Naive thymus-derived CD4-positive, alpha-beta T cell (primary cell): ENCODE measurements at regions not wholly inside any gene's neighbourhood (a gene's known extent, or its start where the extent isn't known, plus 50 kb on each side); places are given as distances from the start of the nearest gene placed in this dataset.

Experiments used
- ATAC-seq: fragments of 150-1000 bp; cut with Tn5 transposase; 2 replicates; pipeline ENCODE4 v1.10.0; 2021; ENCODE audit warnings: mild to moderate bottlenecking, moderate library complexity
- CTCF ChIA-PET: fragments of 350-600 bp; sonication (Branson Sonifier 250); formaldehyde crosslinking; loops from one replicate; lab custom pipeline; 2021; ENCODE audit warnings: antibody characterized with exemption; lab: Charles Lee
- POLR2A ChIA-PET: fragments of 350-600 bp; sonication (Branson Sonifier 250); formaldehyde crosslinking; loops from one replicate; lab custom pipeline; 2021; ENCODE audit warnings: antibody characterized with exemption, inconsistent platforms; lab: Charles Lee
- DNase-seq, 9 donors: peaks; one replicate each; pipeline versions ENCODE4 v3.0.0 to v3.0.0-alpha.2; 2020 to 2022; ENCODE audit warnings: mixed read lengths in 1 of 9
- H3K27ac ChIP-seq: one replicate; pipeline ENCODE4 v1.7.0; 2013; ENCODE audit warnings: mild to moderate bottlenecking, low read depth, low read length, moderate library complexity
- H3K27me3 ChIP-seq, 2 donors: one replicate each; pipeline ENCODE4 v1.7.0; 2013; ENCODE audit warnings: low read length in 2 of 2, mild to moderate bottlenecking in 2 of 2, moderate library complexity in 2 of 2; ENCODE audit not compliant: control insufficient read depth in 2 of 2, insufficient read depth in 2 of 2
- H3K36me3 ChIP-seq, 3 experiments: 1 replicate in 2 of 3; 2 replicates in 1 of 3; pipeline ENCODE4 v1.7.0; 2013; ENCODE audit warnings: low read length in 3 of 3, mild to moderate bottlenecking in 3 of 3, moderate library complexity in 1 of 3; ENCODE audit not compliant: insufficient read depth in 3 of 3, control insufficient read depth in 2 of 3
- H3K4me1 ChIP-seq, 2 donors: one replicate each; pipeline ENCODE4 v1.7.0; 2013; ENCODE audit warnings: low read length in 2 of 2, mild to moderate bottlenecking in 2 of 2, moderate library complexity in 1 of 2; ENCODE audit not compliant: control insufficient read depth in 2 of 2, insufficient read depth in 2 of 2
- H3K4me3 ChIP-seq: 2 replicates; pipeline ENCODE4 v1.7.0; 2013; ENCODE audit warnings: mild to moderate bottlenecking, low read length
- H3K9me3 ChIP-seq, 3 experiments: 1 replicate in 2 of 3; 2 replicates in 1 of 3; pipeline ENCODE4 v1.7.0; 2013; ENCODE audit warnings: low read length in 3 of 3; ENCODE audit not compliant: control insufficient read depth in 2 of 3
- H3K27ac Mint-ChIP-seq, 9 donors: one replicate each; pipeline ENCODE4 v1.8.0; 2020 to 2022; ENCODE audit warnings: mixed read lengths in 9 of 9, mild to moderate bottlenecking in 8 of 9, moderate library complexity in 5 of 9, inconsistent platforms in 2 of 9
- H3K27me3 Mint-ChIP-seq, 5 donors: one replicate each; pipeline ENCODE4 v1.8.0; 2021 to 2022; ENCODE audit warnings: mixed read lengths in 5 of 5, mild to moderate bottlenecking in 1 of 5
- H3K36me3 Mint-ChIP-seq, 5 donors: one replicate each; pipeline ENCODE4 v1.8.0; 2020 to 2022; ENCODE audit warnings: mixed read lengths in 5 of 5, mild to moderate bottlenecking in 3 of 5, inconsistent platforms in 1 of 5
- H3K4me1 Mint-ChIP-seq, 7 donors: one replicate each; pipeline ENCODE4 v1.8.0; 2020 to 2022; ENCODE audit warnings: mixed read lengths in 7 of 7, mild to moderate bottlenecking in 3 of 7, inconsistent platforms in 1 of 7
- H3K4me3 Mint-ChIP-seq, 10 donors: one replicate each; pipeline ENCODE4 v1.8.0; 2020 to 2022; ENCODE audit warnings: mild to moderate bottlenecking in 10 of 10, mixed read lengths in 10 of 10, moderate library complexity in 6 of 10, inconsistent platforms in 2 of 10
- H3K9me3 Mint-ChIP-seq, 11 donors: one replicate each; pipeline ENCODE4 v1.8.0; 2020 to 2022; ENCODE audit warnings: mixed read lengths in 11 of 11, mild to moderate bottlenecking in 4 of 11, inconsistent platforms in 1 of 11, moderate library complexity in 1 of 11
- intact Hi-C, 2 donors: fragments of 100-400 bp; cut with micrococcal nuclease; formaldehyde crosslinking; loops; one replicate each; pipeline ENCODE4 v1.15.1; 2023

- Mint-ChIP-seq H3K27ac (no peak overlapping the region), H3K36me3 (no peaks in the 10 kb centered on the region), H3K4me3 (no peak overlapping the region), H3K4me1 (no peaks in the 10 kb centered on the region), H3K27me3 (no peaks in the 10 kb centered on the region), H3K9me3 (peaks cover 0 to 1% (median 0%) of the 10 kb centered on the region in 11 donors)
- ChIA-PET CTCF (no interaction called here), POLR2A (no interaction called here)
- DNase-seq (no peak), ATAC-seq (no peak)
- Histone ChIP-seq H3K36me3 (no peaks in the 10 kb centered on the region), H3K27me3 (no peaks in the 10 kb centered on the region), H3K4me3 (no peak overlapping the region), H3K4me1 (no peaks in the 10 kb centered on the region), H3K9me3 (no peaks in the 10 kb centered on the region), H3K27ac (no peak overlapping the region)
- intact Hi-C loops: no loop called here
These were observed 205.9 kb downstream of the ZIC1 start for GRCh38 chr3:147615035-147615434.

GRCh38 chr3:147616998-147617619, 207.9 kb downstream of the ZIC1 start:
- POLR2A ChIA-PET: no interaction called here
- H3K36me3 Mint-ChIP-seq: no peaks in the 10 kb centered on the region

GRCh38 chr3:147618691-147619090, 209.5 kb downstream of the ZIC1 start:
- intact Hi-C loops: no loop called here
- no peaks in the 10 kb centered on the region for H3K36me3 ChIP-seq
- Mint-ChIP-seq H3K27me3 (no peaks in the 10 kb centered on the region), H3K4me3 (no peak overlapping the region), H3K36me3 (no peaks in the 10 kb centered on the region), H3K4me1 (no peaks in the 10 kb centered on the region), H3K9me3 (peaks cover 0 to 16% (median 0%) of the 10 kb centered on the region in 11 donors), H3K27ac (no peak overlapping the region)
- no peak overlapping the region for H3K27ac ChIP-seq
- no peaks in the 10 kb centered on the region for H3K9me3 ChIP-seq
- no peaks in the 10 kb centered on the region for H3K27me3 ChIP-seq
- ATAC-seq: no peak
- no peak for DNase-seq
- CTCF ChIA-PET: no interaction called here
- no peaks in the 10 kb centered on the region for H3K4me1 ChIP-seq
- POLR2A ChIA-PET: no interaction called here
- no peak overlapping the region for H3K4me3 ChIP-seq

More at GRCh38 chr3:147616998-147617619, 207.9 kb downstream of the ZIC1 start:
- no peak for DNase-seq
- Histone ChIP-seq H3K4me1 (no peaks in the 10 kb centered on the region), H3K4me3 (no peak overlapping the region), H3K27ac (no peak overlapping the region), H3K9me3 (no peaks in the 10 kb centered on the region), H3K36me3 (no peaks in the 10 kb centered on the region), H3K27me3 (no peaks in the 10 kb centered on the region)
- intact Hi-C loops: no loop called here
- no peak for ATAC-seq
- H3K27ac Mint-ChIP-seq: no peak overlapping the region
- H3K4me3 Mint-ChIP-seq: no peak overlapping the region
- CTCF ChIA-PET: no interaction called here
- no peaks in the 10 kb centered on the region for H3K4me1 Mint-ChIP-seq
- peaks cover 0 to 4% (median 0%) of the 10 kb centered on the region in 11 donors for H3K9me3 Mint-ChIP-seq
- no peaks in the 10 kb centered on the region for H3K27me3 Mint-ChIP-seq

- ChIA-PET POLR2A (no interaction called here), CTCF (no interaction called here)
- Histone ChIP-seq H3K4me1 (no peaks in the 10 kb centered on the region), H3K9me3 (no peaks in the 10 kb centered on the region), H3K4me3 (no peak overlapping the region), H3K27me3 (no peaks in the 10 kb centered on the region), H3K36me3 (no peaks in the 10 kb centered on the region), H3K27ac (no peak overlapping the region)
- Mint-ChIP-seq H3K27me3 (no peaks in the 10 kb centered on the region), H3K4me1 (no peaks in the 10 kb centered on the region), H3K27ac (no peak overlapping the region), H3K9me3 (peaks cover 0 to 19% (median 0%) of the 10 kb centered on the region in 11 donors), H3K4me3 (no peak overlapping the region), H3K36me3 (no peaks in the 10 kb centered on the region)
- intact Hi-C loops: no loop called here
- ATAC-seq (no peak), DNase-seq (no peak)
These were observed 210.9 kb downstream of the ZIC1 start for GRCh38 chr3:147619921-147620560.

DNA sequence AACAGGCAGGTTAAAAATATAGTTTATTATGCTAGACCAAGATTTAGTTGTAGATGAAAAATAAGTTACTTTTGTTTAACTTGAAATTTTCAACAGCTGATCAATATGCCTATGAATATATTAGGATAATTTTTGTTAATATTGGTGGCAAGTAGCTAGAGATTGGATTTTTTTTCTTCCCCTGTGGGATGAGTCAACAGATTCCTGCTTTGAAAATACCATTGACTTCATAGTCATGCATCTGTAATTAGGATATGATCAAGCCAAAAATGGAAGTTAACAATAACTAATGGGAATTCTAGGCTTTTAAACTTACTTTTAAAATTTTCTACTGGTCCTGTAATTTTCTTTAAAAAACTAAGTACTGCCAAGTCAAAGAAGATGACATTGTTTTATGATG, 211.7 kb downstream of the ZIC1 start:
- DNase-seq: no peak
- ChIA-PET POLR2A (no interaction called here), CTCF (no interaction called here)
- H3K4me1 Mint-ChIP-seq: no peaks in the 10 kb centered on the region
- intact Hi-C loops: no loop called here
- no peaks in the 10 kb centered on the region for H3K36me3 Mint-ChIP-seq
- Histone ChIP-seq H3K4me3 (no peak overlapping the region), H3K4me1 (no peaks in the 10 kb centered on the region), H3K27me3 (no peaks in the 10 kb centered on the region), H3K27ac (no peak overlapping the region), H3K36me3 (no peaks in the 10 kb centered on the region), H3K9me3 (no peaks in the 10 kb centered on the region)
- H3K27me3 Mint-ChIP-seq: no peaks in the 10 kb centered on the region
- H3K9me3 Mint-ChIP-seq: peaks cover 0 to 19% (median 2%) of the 10 kb centered on the region in 11 donors
- no peak overlapping the region for H3K4me3 Mint-ChIP-seq
- H3K27ac Mint-ChIP-seq: no peak overlapping the region
- no peak for ATAC-seq

- H3K36me3 Mint-ChIP-seq: peaks cover 0 to 5% (median 0%) of the 10 kb centered on the region in 5 donors
- intact Hi-C loops: no loop called here
- no peaks in the 10 kb centered on the region for H3K27me3 ChIP-seq
- CTCF ChIA-PET: no interaction called here
- peaks cover 0 to 19% (median 7%) of the 10 kb centered on the region in 11 donors for H3K9me3 Mint-ChIP-seq
- no peak overlapping the region for H3K27ac Mint-ChIP-seq
- H3K4me1 ChIP-seq: no peaks in the 10 kb centered on the region
- H3K9me3 ChIP-seq: no peaks in the 10 kb centered on the region
- no peak overlapping the region for H3K27ac ChIP-seq
- no peak for DNase-seq
- ATAC-seq: no peak
- no peak overlapping the region for H3K4me3 ChIP-seq
- H3K4me1 Mint-ChIP-seq: no peaks in the 10 kb centered on the region
- no peaks in the 10 kb centered on the region for H3K36me3 ChIP-seq
- POLR2A ChIA-PET: no interaction called here
- H3K27me3 Mint-ChIP-seq: no peaks in the 10 kb centered on the region
- H3K4me3 Mint-ChIP-seq: no peak overlapping the region
These were observed 221.8 kb downstream of the ZIC1 start for GRCh38 chr3:147630921-147631415.

DNA sequence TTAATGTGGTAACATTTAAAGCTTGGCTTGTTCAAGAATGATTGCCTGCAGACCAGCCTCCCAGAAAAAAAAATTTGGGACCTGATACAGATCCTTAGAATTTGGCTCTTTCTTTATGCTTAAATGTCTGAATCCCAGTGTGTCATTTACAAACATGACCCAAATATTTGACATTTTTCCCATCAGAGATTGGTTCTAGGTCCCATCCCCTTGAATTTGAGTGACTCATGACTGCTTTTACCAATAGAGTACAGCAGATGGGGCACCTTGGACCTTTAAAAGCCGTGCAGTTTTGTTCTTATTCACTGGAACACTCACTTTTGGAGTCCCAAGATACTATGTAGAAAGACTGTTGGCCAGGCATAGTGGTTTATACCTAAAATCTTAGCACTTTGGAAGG, 231.6 kb downstream of the ZIC1 start:
- Mint-ChIP-seq H3K27me3 (no peaks in the 10 kb centered on the region), H3K27ac (no peak overlapping the region), H3K4me3 (no peak overlapping the region), H3K4me1 (no peaks in the 10 kb centered on the region), H3K36me3 (peaks cover 0 to 4% (median 0%) of the 10 kb centered on the region in 5 donors), H3K9me3 (peaks cover 5 to 36% (median 12%) of the 10 kb centered on the region in 11 donors)
- ATAC-seq (no peak), DNase-seq (no peak)
- ChIA-PET CTCF (interaction anchor here (0.5 kb wide), 1 partner anchor 99 kb away, joined by 3 read pairs; no protein-coding TSS in a partner anchor), POLR2A (no interaction called here)
- Histone ChIP-seq H3K27me3 (no peaks in the 10 kb centered on the region), H3K27ac (no peak overlapping the region), H3K4me1 (no peaks in the 10 kb centered on the region), H3K9me3 (no peaks in the 10 kb centered on the region), H3K36me3 (no peaks in the 10 kb centered on the region), H3K4me3 (no peak overlapping the region)
- intact Hi-C loops: no loop called here
